ENCODE measurements at regions not wholly inside any gene's neighbourhood (a gene's known extent, or its start where the extent isn't known, plus 50 kb on each side); places are given as distances from the start of the nearest gene placed in this dataset.

GRCh38 chr2:176669398-176670174 lies 400.3 kb downstream of the MTX2 start:
- DNase-seq (ENCODE audit: low read depth) = no peak

GRCh38 chr2:176675271-176675949 lies 406.2 kb downstream of the MTX2 start:
- no peak for DNase-seq (ENCODE audit: low read depth)

- DNase-seq (ENCODE audit: low read depth) = no peak
These were observed 408.6 kb downstream of the MTX2 start for GRCh38 chr2:176677746-176678265.

GRCh38 chr2:176678571-176678970 lies 409.3 kb downstream of the MTX2 start:
- no peak for DNase-seq (ENCODE audit: low read depth)

- DNase-seq (ENCODE audit: low read depth) = no peak
These were observed 409.9 kb downstream of the MTX2 start for GRCh38 chr2:176679061-176679669.

GRCh38 chr2:176680916-176681516 lies 411.8 kb downstream of the MTX2 start:
- DNase-seq (ENCODE audit: low read depth) = peak; percentile 13

GRCh38 chr2:176681584-176682115 lies 412.4 kb downstream of the MTX2 start:
- no peak for DNase-seq (ENCODE audit: low read depth)

- peak; percentile 5 for DNase-seq (ENCODE audit: low read depth)
These were observed 413.0 kb downstream of the MTX2 start for GRCh38 chr2:176682278-176682677.

- no peak for DNase-seq (ENCODE audit: low read depth)
These were observed 414.4 kb downstream of the MTX2 start for GRCh38 chr2:176683618-176684111.

- no peak for DNase-seq (ENCODE audit: low read depth)
These were observed 416.7 kb downstream of the MTX2 start for GRCh38 chr2:176685908-176686307.

GRCh38 chr2:176686328-176686727 lies 417.1 kb downstream of the MTX2 start:
- no peak for DNase-seq (ENCODE audit: low read depth)

- DNase-seq (ENCODE audit: low read depth) = no peak
These were observed 418.1 kb downstream of the MTX2 start for GRCh38 chr2:176687342-176687741.

GRCh38 chr2:176687944-176688343 lies 418.7 kb downstream of the MTX2 start:
- DNase-seq (ENCODE audit: low read depth) = no peak

- DNase-seq (ENCODE audit: low read depth) = no peak
These were observed 420.5 kb downstream of the MTX2 start for GRCh38 chr2:176689711-176690110.

GRCh38 chr2:176691471-176691870 lies 422.2 kb downstream of the MTX2 start:
- DNase-seq (ENCODE audit: low read depth) = no peak

GRCh38 chr2:176692533-176692932 lies 423.3 kb downstream of the MTX2 start:
- DNase-seq (ENCODE audit: low read depth) = no peak

GRCh38 chr2:176699098-176699497 lies 429.9 kb downstream of the MTX2 start:
- DNase-seq (ENCODE audit: low read depth) = no peak

GRCh38 chr2:176699644-176700043 lies 430.4 kb downstream of the MTX2 start:
- no peak for DNase-seq (ENCODE audit: low read depth)

GRCh38 chr2:176702131-176702530 lies 432.9 kb downstream of the MTX2 start:
- DNase-seq (ENCODE audit: low read depth) = no peak

- no peak for DNase-seq (ENCODE audit: low read depth)
These were observed 435.1 kb downstream of the MTX2 start for GRCh38 chr2:176704282-176704858.
